Suppressor macrophage treated with lipopolysaccharide for 4 hours (primary cell): ENCODE measurements at regions not wholly inside any gene's neighbourhood (a gene's known extent, or its start where the extent isn't known, plus 50 kb on each side); places are given as distances from the start of the nearest gene placed in this dataset.
"Not testable (repeated sequence)": the region's sequence is repeated elsewhere in the genome, so short reads cannot be mapped to it uniquely, and the experiment has no call there.

Experiments
- DNase-seq: peaks from one replicate; pipeline ENCODE4 v3.0.0-alpha.2; 2020

- no peak for DNase-seq
Observed at GRCh38 chr1:192418552-192419285, 101.9 kb downstream of the RGS21 start.

GRCh38 chr1:192430644-192431043 is 113.9 kb downstream of the RGS21 start:
- no peak for DNase-seq

GRCh38 chr1:192435704-192436103 is 118.9 kb downstream of the RGS21 start:
- DNase-seq = no peak

GRCh38 chr1:192436441-192437078 is 119.8 kb downstream of the RGS21 start:
- DNase-seq = no peak

GRCh38 chr1:192438737-192439136 is 121.9 kb downstream of the RGS21 start:
- no peak for DNase-seq

- no peak for DNase-seq
Observed at GRCh38 chr1:192439373-192440025, 122.7 kb downstream of the RGS21 start.

- DNase-seq = no peak
Observed at GRCh38 chr1:192441492-192441891, 124.7 kb downstream of the RGS21 start.

GRCh38 chr1:192442736-192443135 is 125.9 kb downstream of the RGS21 start:
- DNase-seq = no peak

- no peak for DNase-seq
Observed at GRCh38 chr1:192443616-192444015, 126.8 kb downstream of the RGS21 start.

GRCh38 chr1:192445241-192445640 is 128.4 kb downstream of the RGS21 start:
- DNase-seq = no peak

- DNase-seq = peak; percentile 66
Observed at GRCh38 chr1:192445839-192446489, 129.2 kb downstream of the RGS21 start.

GRCh38 chr1:192448026-192448578 is 127.5 kb upstream of the RGS1 start:
- DNase-seq = no peak

GRCh38 chr1:192453360-192453992 is 122.1 kb upstream of the RGS1 start:
- DNase-seq = peak; percentile 22

- no peak for DNase-seq
Observed at GRCh38 chr1:192459467-192459866, 116.1 kb upstream of the RGS1 start.

- no peak for DNase-seq
Observed at GRCh38 chr1:192461684-192462083, 113.9 kb upstream of the RGS1 start.

- DNase-seq = no peak
Observed at GRCh38 chr1:192462616-192463015, 113.0 kb upstream of the RGS1 start.

GRCh38 chr1:192463661-192464060 is 111.9 kb upstream of the RGS1 start:
- no peak for DNase-seq

GRCh38 chr1:192465221-192465620 is 110.4 kb upstream of the RGS1 start:
- DNase-seq = not testable (repeated sequence)

- DNase-seq = peak; percentile 74
Observed at GRCh38 chr1:192474080-192474683, 101.4 kb upstream of the RGS1 start.

- no peak for DNase-seq
Observed at GRCh38 chr1:192475329-192475728, 100.2 kb upstream of the RGS1 start.

- DNase-seq = no peak
Observed at GRCh38 chr1:192475970-192476369, 99.6 kb upstream of the RGS1 start.

- DNase-seq = peak; percentile 95
Observed at GRCh38 chr1:192476802-192477298, 98.7 kb upstream of the RGS1 start.
